Calu3 (cell line): ENCODE measurements at regions not wholly inside any gene's neighbourhood (a gene's known extent, or its start where the extent isn't known, plus 50 kb on each side); places are given as distances from the start of the nearest gene placed in this dataset.

Experiments used
- BruUV-seq: library from RNA; stranded (reverse); fragments of 400-500 nt; replicated peaks from 2 replicates; lab custom pipeline; 2021; lab: Mats Ljungman, UMichigan
- CTCF ChIA-PET: fragments of 300-600 bp; sonication (Branson Sonifier 250); formaldehyde crosslinking; loops from one replicate; lab custom pipeline; 2022; ENCODE audit warnings: antibody characterized with exemption; lab: Charles Lee
- DNase-seq: peaks from one replicate; pipeline ENCODE4 v3.0.0; 2022
- H3K27ac Mint-ChIP-seq: one replicate; pipeline ENCODE4 v1.8.0; 2022; ENCODE audit warnings: mixed read lengths; ENCODE audit not compliant: unreplicated experiment
- H3K27me3 Mint-ChIP-seq: one replicate; pipeline ENCODE4 v1.8.0; 2022; ENCODE audit warnings: mixed read lengths; ENCODE audit not compliant: unreplicated experiment
- H3K36me3 Mint-ChIP-seq: one replicate; pipeline ENCODE4 v1.8.0; 2022; ENCODE audit warnings: mild to moderate bottlenecking, moderate library complexity, mixed read lengths; ENCODE audit not compliant: insufficient read depth, unreplicated experiment
- H3K4me1 Mint-ChIP-seq: one replicate; pipeline ENCODE4 v1.8.0; 2022; ENCODE audit warnings: mild to moderate bottlenecking, low read depth, mixed read lengths; ENCODE audit not compliant: unreplicated experiment
- H3K4me3 Mint-ChIP-seq: one replicate; pipeline ENCODE4 v1.8.0; 2022; ENCODE audit warnings: mild to moderate bottlenecking, low read depth, moderate library complexity, mixed read lengths; ENCODE audit not compliant: unreplicated experiment
- H3K9me3 Mint-ChIP-seq: one replicate; pipeline ENCODE4 v1.8.0; 2022; ENCODE audit warnings: low read depth, mixed read lengths; ENCODE audit not compliant: unreplicated experiment
- intact Hi-C: fragments of 100-400 bp; cut with micrococcal nuclease; formaldehyde crosslinking; loops from one replicate; pipeline ENCODE4 v1.10.0; 2022; ENCODE audit not compliant: unreplicated experiment
- TF ChIP-seq, protein P1 (sequence below): fragments of 200-600 bp; IDR thresholded peaks from one replicate; pipeline ENCODE4 v1.8.0; 2022; ENCODE audit warnings: antibody characterized with exemption; ENCODE audit not compliant: unreplicated experiment

DNA sequence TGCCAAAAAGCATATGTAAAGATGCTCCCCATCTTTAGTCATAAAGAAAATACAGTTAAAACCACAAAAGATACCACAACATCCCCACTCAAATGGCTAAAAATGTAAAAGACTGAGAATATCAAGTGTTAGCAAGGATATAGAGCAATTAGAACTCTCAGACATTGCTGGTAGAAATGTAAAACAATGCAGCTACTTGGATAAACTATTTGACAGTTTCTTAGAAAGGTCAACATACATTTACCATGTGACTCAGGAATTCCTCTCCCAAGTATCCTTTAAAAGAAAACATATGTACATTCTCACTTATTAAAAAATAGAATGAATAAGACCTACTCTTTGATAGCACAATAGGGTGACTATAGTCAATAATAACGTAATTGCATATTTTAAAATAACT, 173.7 kb downstream of the HNRNPD start:
- peaks cover 45% of the 10 kb centered on the region for H3K4me1 Mint-ChIP-seq
- intact Hi-C loops, result loop anchor here (5.0 to 10.0 kb wide), 4 partner anchors 67 to 733 kb away; no protein-coding TSS in a partner anchor
- BruUV-seq, result no TSS peak
- no peak overlapping the region for H3K4me3 Mint-ChIP-seq
- H3K27me3 Mint-ChIP-seq, result no peaks in the 10 kb centered on the region
- no peak for DNase-seq
- no peaks in the 10 kb centered on the region for H3K9me3 Mint-ChIP-seq
- H3K27ac Mint-ChIP-seq, result no peak overlapping the region
- CTCF ChIA-PET, result no interaction called here
- H3K36me3 Mint-ChIP-seq, result no peaks in the 10 kb centered on the region
- TF ChIP-seq, protein P1, sequence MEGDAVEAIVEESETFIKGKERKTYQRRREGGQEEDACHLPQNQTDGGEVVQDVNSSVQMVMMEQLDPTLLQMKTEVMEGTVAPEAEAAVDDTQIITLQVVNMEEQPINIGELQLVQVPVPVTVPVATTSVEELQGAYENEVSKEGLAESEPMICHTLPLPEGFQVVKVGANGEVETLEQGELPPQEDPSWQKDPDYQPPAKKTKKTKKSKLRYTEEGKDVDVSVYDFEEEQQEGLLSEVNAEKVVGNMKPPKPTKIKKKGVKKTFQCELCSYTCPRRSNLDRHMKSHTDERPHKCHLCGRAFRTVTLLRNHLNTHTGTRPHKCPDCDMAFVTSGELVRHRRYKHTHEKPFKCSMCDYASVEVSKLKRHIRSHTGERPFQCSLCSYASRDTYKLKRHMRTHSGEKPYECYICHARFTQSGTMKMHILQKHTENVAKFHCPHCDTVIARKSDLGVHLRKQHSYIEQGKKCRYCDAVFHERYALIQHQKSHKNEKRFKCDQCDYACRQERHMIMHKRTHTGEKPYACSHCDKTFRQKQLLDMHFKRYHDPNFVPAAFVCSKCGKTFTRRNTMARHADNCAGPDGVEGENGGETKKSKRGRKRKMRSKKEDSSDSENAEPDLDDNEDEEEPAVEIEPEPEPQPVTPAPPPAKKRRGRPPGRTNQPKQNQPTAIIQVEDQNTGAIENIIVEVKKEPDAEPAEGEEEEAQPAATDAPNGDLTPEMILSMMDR, result no peak

DNA sequence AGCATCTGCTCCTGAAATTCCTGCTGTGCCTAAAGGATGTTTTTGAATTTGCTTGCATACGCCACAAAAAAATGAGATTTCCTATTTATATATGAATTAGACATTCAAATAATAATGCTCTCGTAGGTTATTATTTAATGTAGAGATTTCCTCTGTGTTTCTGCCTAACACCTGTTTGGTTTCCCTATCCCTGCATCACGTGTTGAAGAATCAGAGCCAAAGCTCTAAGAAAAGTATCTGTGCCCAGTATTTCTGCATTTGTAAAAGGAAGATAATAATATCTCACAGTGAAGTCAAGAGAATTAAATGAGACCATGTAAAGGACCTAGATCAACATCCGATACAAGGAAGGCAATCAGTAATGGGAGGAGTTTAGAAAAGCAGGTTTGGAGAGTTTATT, 179.5 kb downstream of the HNRNPD start:
- peaks cover 8% of the 10 kb centered on the region for H3K4me1 Mint-ChIP-seq
- H3K27ac Mint-ChIP-seq, result no peak overlapping the region
- intact Hi-C loops, result no loop called here
- H3K4me3 Mint-ChIP-seq, result no peak overlapping the region
- TF ChIP-seq, protein P1, result no peak
- CTCF ChIA-PET, result no interaction called here
- no peaks in the 10 kb centered on the region for H3K9me3 Mint-ChIP-seq
- no peaks in the 10 kb centered on the region for H3K36me3 Mint-ChIP-seq
- DNase-seq, result no peak
- no TSS peak for BruUV-seq
- H3K27me3 Mint-ChIP-seq, result no peaks in the 10 kb centered on the region

DNA sequence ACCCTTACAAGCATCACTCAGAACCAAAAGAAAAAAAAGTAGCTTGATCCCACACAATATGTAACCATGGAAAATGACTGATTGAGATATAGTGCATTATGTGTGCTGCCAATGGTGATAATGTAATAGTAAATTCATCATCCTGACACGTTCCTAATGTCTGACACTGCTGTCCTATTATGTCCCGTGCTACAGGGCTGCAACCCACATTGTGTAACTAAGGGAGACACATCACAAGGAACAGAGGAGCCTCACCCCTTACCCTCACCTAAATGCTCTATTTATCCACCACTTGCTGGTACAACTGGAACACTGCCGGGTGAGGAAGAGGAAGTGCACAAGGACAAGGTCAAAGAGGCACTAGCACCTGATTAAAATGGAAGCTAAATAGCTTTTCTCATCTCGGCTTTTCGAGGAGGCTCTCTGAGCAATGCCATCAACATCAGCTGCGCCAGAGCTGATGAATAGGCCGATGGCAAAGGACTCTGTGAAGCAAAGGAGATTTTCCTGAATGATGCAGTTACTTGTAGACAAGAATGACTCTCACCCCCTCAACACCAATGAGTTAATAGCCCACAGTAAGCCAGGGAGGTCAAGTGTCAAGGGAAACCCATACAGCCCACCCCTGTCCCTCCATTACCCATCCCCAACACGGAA, 181.6 kb downstream of the HNRNPD start:
- H3K27ac Mint-ChIP-seq, result no peak overlapping the region
- TF ChIP-seq, protein P1, result no peak
- no peaks in the 10 kb centered on the region for H3K9me3 Mint-ChIP-seq
- no peak overlapping the region for H3K4me3 Mint-ChIP-seq
- no TSS peak for BruUV-seq
- H3K27me3 Mint-ChIP-seq, result no peaks in the 10 kb centered on the region
- intact Hi-C loops, result no loop called here
- H3K36me3 Mint-ChIP-seq, result no peaks in the 10 kb centered on the region
- no peak for DNase-seq
- H3K4me1 Mint-ChIP-seq, result peaks cover 3% of the 10 kb centered on the region
- CTCF ChIA-PET, result interaction anchor here (0.7 kb wide), 1 partner anchor 752 kb away, joined by 5 read pairs; no protein-coding TSS in a partner anchor

GRCh38 chr4:82181789-82182188, 192.0 kb downstream of the HNRNPD start:
- no peaks in the 10 kb centered on the region for H3K4me1 Mint-ChIP-seq
- intact Hi-C loops, result no loop called here
- no peaks in the 10 kb centered on the region for H3K36me3 Mint-ChIP-seq
- no peak for DNase-seq
- BruUV-seq, result no TSS peak
- CTCF ChIA-PET, result no interaction called here
- H3K27me3 Mint-ChIP-seq, result no peaks in the 10 kb centered on the region
- peaks cover 4% of the 10 kb centered on the region for H3K9me3 Mint-ChIP-seq
- no peak overlapping the region for H3K27ac Mint-ChIP-seq
- TF ChIP-seq, protein P1, result no peak
- H3K4me3 Mint-ChIP-seq, result no peak overlapping the region
